Heart right ventricle (tissue), 16 donors: ENCODE measurements at regions not wholly inside any gene's neighbourhood (a gene's known extent, or its start where the extent isn't known, plus 50 kb on each side); places are given as distances from the start of the nearest gene placed in this dataset.

Experiments used
- ATAC-seq, 8 donors: fragments of 200-7000 bp; cut with Tn5 transposase; one replicate each; pipeline ENCODE4 v1.9.1; 2020; ENCODE audit warnings: mild to moderate bottlenecking in 8 of 8, moderate library complexity in 8 of 8, moderate number of reproducible peaks in 1 of 8
- DNase-seq, 2 donors: peaks; one replicate each; pipeline ENCODE4 v3.0.0-alpha.2; 2020
- H3K27ac ChIP-seq, 10 donors: fragments of 200-600 bp; sonication (generic) in 2 of 10; one replicate each; pipeline versions ENCODE4 v1.5.0 to v1.8.0; 2020 to 2022; ENCODE audit warnings: mild to moderate bottlenecking in 3 of 10
- H3K27me3 ChIP-seq, 7 donors: fragments of 200-600 bp; one replicate each; pipeline ENCODE4 v1.8.0; 2021 to 2022; ENCODE audit warnings: mild to moderate bottlenecking in 2 of 7
- H3K36me3 ChIP-seq, 9 donors: fragments of 200-600 bp; sonication (generic) in 1 of 9; one replicate each; pipeline versions ENCODE4 v1.5.0 to v1.8.0; 2020 to 2022; ENCODE audit warnings: mild to moderate bottlenecking in 2 of 9
- H3K4me1 ChIP-seq, 9 donors: fragments of 200-600 bp; sonication (generic) in 1 of 9; one replicate each; pipeline versions ENCODE4 v1.5.0 to v1.8.0; 2020 to 2022; ENCODE audit warnings: mild to moderate bottlenecking in 4 of 9
- H3K4me3 ChIP-seq, 10 donors: fragments of 200-600 bp; sonication (generic) in 2 of 10; one replicate each; pipeline versions ENCODE4 v1.5.0 to v1.8.0; 2020 to 2022; ENCODE audit warnings: mild to moderate bottlenecking in 7 of 10, moderate library complexity in 2 of 10
- H3K9me3 ChIP-seq, 11 donors: fragments of 200-600 bp in 10 of 11; sonication (generic) in 2 of 11; one replicate each; pipeline versions ENCODE4 v1.5.0 to v1.8.0; 2013 to 2022; ENCODE audit warnings: mild to moderate bottlenecking in 2 of 11, control low read depth in 1 of 11, moderate library complexity in 1 of 11
- WGBS, 2 donors: extraction: QIAGEN DNeasy Blood & Tissue Kit; methylation state at CpG; one replicate each; pipeline ENCODE4 v1.1.7; 2013; ENCODE audit warnings: inconsistent platforms in 1 of 2; 5-methylcytosine and 5-hydroxymethylcytosine counted together
- intact Hi-C, 10 donors: fragments of 100-400 bp; cut with DNase I; formaldehyde crosslinking; loops; one replicate each; pipeline versions ENCODE4 v1.11.1 to v1.14.2; 2022
- TF ChIP-seq, protein P1 (sequence below), 9 donors: fragments of 200-600 bp; sonication (generic) in 2 of 9; IDR thresholded peaks; one replicate each; pipeline versions ENCODE4 v1.5.0 to v1.8.0; 2021 to 2022; ENCODE audit warnings: antibody characterized with exemption in 9 of 9, mild to moderate bottlenecking in 5 of 9, moderate library complexity in 1 of 9
- donor health status: Arrhythmogenic right ventricular cardiomyopathy.
- donor health status: ischemic (EF 13 %, LVEDD 7.1; RV severe dilation, severe dysfunction).
- donor health status: healthy with polysubstance abuse.
- donor health status: DM: no; HTN: yes; CAD: no.
- donor health status: DM: no; HTN: no; CAD: no.
- donor health status: ischemic (EF 25% LVEDD 6.9; RV normal size, moderate dysfunction).
- donor health status: ischemic (EF 25% LVEDD 5.7; RV mildly dilated, moderate dysfunction).
- donor health status: healthy.
- donor health status: DM: yes; HTN: yes; CAD: no.
- donor health status: Ischemic cardiomyopathy.
- donor health status: ischemic (EF 35%, LVEDD 5.7; RV mildly dilated, moderate dysfunction).
- donor health status: nonischemic (EF 11% LVEDD 7.7; RV severe dilation, severe dysfunction).
- donor health status: DM: yes; HTN: yes; CAD: no.
- donor health status: PGD.
- donor health status: ischemic (EF 29% LVEDD 5.4; RV normal size, mild dysfunction).
- donor health status: nonischemic (EF 23%, LVEDD 6.1; RV moderate dilation, normal function).

DNA sequence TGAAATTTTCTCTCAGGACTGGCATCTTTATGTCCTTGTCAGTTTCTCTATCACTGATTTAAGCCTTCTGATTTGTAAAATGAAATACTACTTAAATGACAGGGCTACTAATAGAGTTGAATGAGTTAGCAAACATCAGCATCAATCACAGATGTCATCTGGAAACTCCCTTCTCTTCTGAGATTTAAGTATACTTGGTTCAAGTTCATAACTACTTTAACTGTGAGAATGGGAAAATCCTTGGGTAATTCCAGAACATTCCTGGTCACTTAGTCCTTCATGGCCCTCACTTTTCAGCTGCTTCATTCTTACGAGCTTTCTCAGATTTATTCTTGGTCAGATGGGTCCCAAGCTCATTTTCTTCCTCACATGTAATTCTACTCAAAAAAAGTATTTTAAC lies 1655.3 kb upstream of the FLRT2 start:
- no peak overlapping the region for H3K4me3 ChIP-seq
- no peaks in the 10 kb centered on the region for H3K27me3 ChIP-seq
- no peak for DNase-seq
- intact Hi-C loops = no loop called here
- no peak overlapping the region for H3K27ac ChIP-seq
- no peaks in the 10 kb centered on the region for H3K4me1 ChIP-seq
- no peaks in the 10 kb centered on the region for H3K9me3 ChIP-seq
- no peak for ATAC-seq
- no peaks in the 10 kb centered on the region for H3K36me3 ChIP-seq
- WGBS, 2 donors = 79% methylated on average over 1 of the region's 1 CpG
- TF ChIP-seq, protein P1, sequence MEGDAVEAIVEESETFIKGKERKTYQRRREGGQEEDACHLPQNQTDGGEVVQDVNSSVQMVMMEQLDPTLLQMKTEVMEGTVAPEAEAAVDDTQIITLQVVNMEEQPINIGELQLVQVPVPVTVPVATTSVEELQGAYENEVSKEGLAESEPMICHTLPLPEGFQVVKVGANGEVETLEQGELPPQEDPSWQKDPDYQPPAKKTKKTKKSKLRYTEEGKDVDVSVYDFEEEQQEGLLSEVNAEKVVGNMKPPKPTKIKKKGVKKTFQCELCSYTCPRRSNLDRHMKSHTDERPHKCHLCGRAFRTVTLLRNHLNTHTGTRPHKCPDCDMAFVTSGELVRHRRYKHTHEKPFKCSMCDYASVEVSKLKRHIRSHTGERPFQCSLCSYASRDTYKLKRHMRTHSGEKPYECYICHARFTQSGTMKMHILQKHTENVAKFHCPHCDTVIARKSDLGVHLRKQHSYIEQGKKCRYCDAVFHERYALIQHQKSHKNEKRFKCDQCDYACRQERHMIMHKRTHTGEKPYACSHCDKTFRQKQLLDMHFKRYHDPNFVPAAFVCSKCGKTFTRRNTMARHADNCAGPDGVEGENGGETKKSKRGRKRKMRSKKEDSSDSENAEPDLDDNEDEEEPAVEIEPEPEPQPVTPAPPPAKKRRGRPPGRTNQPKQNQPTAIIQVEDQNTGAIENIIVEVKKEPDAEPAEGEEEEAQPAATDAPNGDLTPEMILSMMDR (IDR thresholded peaks at IDR 0.05) = no peak

DNA sequence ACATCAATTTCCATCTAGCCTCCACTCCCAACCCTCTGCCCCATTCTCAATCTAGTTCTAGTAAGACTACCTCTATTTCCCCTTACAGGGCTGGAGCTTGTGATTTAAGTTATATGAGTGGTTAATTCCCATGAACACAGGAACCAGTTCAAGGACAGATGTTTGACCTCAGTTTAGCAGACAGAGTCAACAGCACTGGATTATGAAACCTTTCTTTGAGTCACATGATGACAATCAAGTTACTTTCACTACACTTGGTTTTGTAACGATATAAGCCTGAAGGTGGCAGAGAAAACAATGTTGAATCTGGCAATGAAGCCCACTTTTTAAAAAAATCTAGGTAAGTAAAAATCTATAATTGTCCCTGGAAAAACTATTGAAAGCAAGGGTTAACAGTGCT lies 1646.2 kb upstream of the FLRT2 start:
- WGBS, 2 donors = 80 to 83% methylated on average over 1 of the region's 1 CpG
- Histone ChIP-seq H3K4me3 (no peak overlapping the region), H3K27ac (no peak overlapping the region), H3K27me3 (no peaks in the 10 kb centered on the region), H3K4me1 (no peaks in the 10 kb centered on the region), H3K36me3 (no peaks in the 10 kb centered on the region), H3K9me3 (no peaks in the 10 kb centered on the region)
- intact Hi-C loops = no loop called here
- TF ChIP-seq, protein P1 (IDR thresholded peaks at IDR 0.05) = no peak
- DNase-seq = no peak
- ATAC-seq = no peak

DNA sequence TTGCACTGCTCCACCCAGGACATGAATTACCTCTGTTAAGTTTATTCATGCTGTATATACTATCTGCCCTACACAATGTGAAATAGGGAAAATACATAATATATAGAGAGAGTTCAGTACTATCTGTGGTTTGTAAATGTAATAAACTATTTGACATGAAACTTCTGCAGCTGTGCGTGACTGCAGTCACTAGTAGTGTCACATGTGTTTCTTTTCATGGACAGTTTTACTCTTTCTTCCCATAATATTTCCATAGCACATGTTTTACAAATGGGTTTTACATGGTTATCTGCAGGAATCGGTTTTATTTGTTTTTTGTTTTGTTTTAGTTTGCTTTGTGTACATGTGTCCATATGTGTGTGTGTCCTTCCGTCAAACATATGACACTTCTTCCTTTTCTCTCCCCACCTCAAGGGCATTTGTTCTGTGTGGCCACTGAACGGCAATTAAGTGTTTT lies 1644.1 kb upstream of the FLRT2 start:
- no peak for ATAC-seq
- 82 to 88% methylated on average over 4 of the region's 4 CpGs for WGBS, 2 donors
- H3K27me3 ChIP-seq = no peaks in the 10 kb centered on the region
- TF ChIP-seq, protein P1 (IDR thresholded peaks at IDR 0.05) = no peak
- no peaks in the 10 kb centered on the region for H3K9me3 ChIP-seq
- intact Hi-C loops = no loop called here
- H3K36me3 ChIP-seq = no peaks in the 10 kb centered on the region
- H3K27ac ChIP-seq = no peak overlapping the region
- H3K4me1 ChIP-seq = no peaks in the 10 kb centered on the region
- DNase-seq = no peak
- H3K4me3 ChIP-seq = no peak overlapping the region

DNA sequence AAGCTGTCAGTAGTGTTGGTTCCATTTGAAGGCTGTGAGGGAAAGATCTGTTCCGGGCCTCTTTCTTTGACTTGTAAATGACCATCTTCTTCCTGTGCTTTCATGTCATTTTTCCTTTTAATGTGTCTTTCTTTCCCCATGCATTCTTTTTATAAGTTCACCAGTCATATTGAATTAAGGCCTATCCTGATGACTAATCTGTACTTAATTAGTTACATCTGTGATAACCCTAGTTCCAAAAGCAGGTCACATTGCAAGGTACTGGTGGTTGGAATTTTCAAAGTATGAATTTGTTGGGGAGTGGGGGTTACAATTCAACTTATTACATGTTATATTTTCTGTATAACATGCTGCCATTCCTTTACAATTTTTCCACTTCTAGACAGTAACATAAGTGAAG lies 1642.1 kb upstream of the FLRT2 start:
- 88 to 96% methylated on average over 1 of the region's 1 CpG for WGBS, 2 donors
- Histone ChIP-seq H3K4me3 (no peak overlapping the region), H3K9me3 (no peaks in the 10 kb centered on the region), H3K27ac (no peak overlapping the region), H3K27me3 (no peaks in the 10 kb centered on the region), H3K4me1 (no peaks in the 10 kb centered on the region), H3K36me3 (no peaks in the 10 kb centered on the region)
- intact Hi-C loops = no loop called here
- DNase-seq = no peak
- TF ChIP-seq, protein P1 (IDR thresholded peaks at IDR 0.05) = no peak
- ATAC-seq = no peak

DNA sequence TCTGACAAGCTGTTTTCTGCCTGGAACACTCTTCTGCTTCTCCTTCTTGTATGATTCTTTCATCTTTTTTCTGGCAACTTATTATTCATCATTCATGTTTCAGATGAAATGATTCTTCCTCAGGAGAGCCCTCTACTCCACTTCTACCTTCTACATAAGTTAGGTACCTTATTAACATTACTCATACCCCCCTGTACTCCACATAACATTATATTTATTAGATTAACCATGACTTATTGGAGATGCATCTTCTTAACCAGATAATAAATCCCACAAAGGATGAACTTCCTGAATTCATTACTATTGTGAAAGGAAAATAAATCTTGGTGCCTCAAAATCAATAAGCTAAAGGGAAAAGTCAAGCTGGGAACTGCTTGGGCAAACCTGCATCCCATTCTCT lies 1636.5 kb upstream of the FLRT2 start:
- DNase-seq (no peak), ATAC-seq (no peak)
- no peak overlapping the region for H3K27ac ChIP-seq
- H3K27me3 ChIP-seq = no peaks in the 10 kb centered on the region
- no peaks in the 10 kb centered on the region for H3K4me1 ChIP-seq
- no peak overlapping the region for H3K4me3 ChIP-seq
- TF ChIP-seq, protein P1 (IDR thresholded peaks at IDR 0.05) = no peak
- no peaks in the 10 kb centered on the region for H3K36me3 ChIP-seq
- intact Hi-C loops = no loop called here
- no peaks in the 10 kb centered on the region for H3K9me3 ChIP-seq
